AG09309 (cell line): ENCODE measurements at regions not wholly inside any gene's neighbourhood (a gene's known extent, or its start where the extent isn't known, plus 50 kb on each side); places are given as distances from the start of the nearest gene placed in this dataset.
A peak's percentile ranks its signal among the peaks of the same experiment; 100 is the strongest.
"Not testable (repeated sequence)": the region's sequence is repeated elsewhere in the genome, so short reads cannot be mapped to it uniquely, and the experiment has no call there.

Experiments
- DNase-seq: peaks from one replicate; pipeline ENCODE4 v3.0.0-alpha.2; 2010; ENCODE audit warnings: low read depth
- H3K4me3 ChIP-seq: 2 replicates; pipeline ENCODE4 v1.5.1; 2011; ENCODE audit warnings: mild to moderate bottlenecking, low read depth, low read length, moderate library complexity; ENCODE audit not compliant: control insufficient read depth
- CTCF ChIP-seq: IDR thresholded peaks from 2 replicates; pipeline ENCODE4 v1.5.1; 2011; ENCODE audit warnings: mild to moderate bottlenecking, low read depth, low read length, inconsistent platforms; ENCODE audit not compliant: insufficient read depth, control insufficient read depth; ENCODE audit errors: missing control alignments

GRCh38 chrX:8003147-8003883, 76.1 kb upstream of the PNPLA4 start:
- H3K4me3 ChIP-seq, result no peak overlapping the region
- no peak for TF ChIP-seq CTCF
- no peak for DNase-seq

GRCh38 chrX:7996851-7997250, 69.6 kb upstream of the PNPLA4 start:
- no peak for DNase-seq
- no peak for TF ChIP-seq CTCF
- H3K4me3 ChIP-seq, result no peak overlapping the region

GRCh38 chrX:7996414-7996813, 69.2 kb upstream of the PNPLA4 start:
- DNase-seq, result no peak
- H3K4me3 ChIP-seq, result no peak overlapping the region
- peak; percentile 44 for TF ChIP-seq CTCF

GRCh38 chrX:7993873-7994272, 66.7 kb upstream of the PNPLA4 start:
- TF ChIP-seq CTCF, result no peak
- no peak for DNase-seq
- no peak overlapping the region for H3K4me3 ChIP-seq

GRCh38 chrX:7988013-7988759, 61.0 kb upstream of the PNPLA4 start:
- H3K4me3 ChIP-seq, result not testable (repeated sequence)
- peak; percentile 43 for DNase-seq

GRCh38 chrX:7987160-7988012, 60.2 kb upstream of the PNPLA4 start:
- no peak overlapping the region for H3K4me3 ChIP-seq
- peak; percentile 59 for DNase-seq
- no peak for TF ChIP-seq CTCF

GRCh38 chrX:7986738-7987137, 59.5 kb upstream of the PNPLA4 start:
- H3K4me3 ChIP-seq, DNase-seq: not testable (repeated sequence)
